Keratinocyte (primary cell): ENCODE measurements at regions not wholly inside any gene's neighbourhood (a gene's known extent, or its start where the extent isn't known, plus 50 kb on each side); places are given as distances from the start of the nearest gene placed in this dataset.

Experiments used
- DNase-seq: peaks from one replicate; pipeline ENCODE4 v3.0.0-alpha.2; 2011; ENCODE audit warnings: low read depth, missing footprints, low spot score
- FAIRE-seq: peaks from 2 replicates; lab custom pipeline; 2011; peaks lifted over from hg19 to GRCh38; lab: Jason Lieb, UNC
- H2AFZ ChIP-seq: 2 replicates; pipeline ENCODE4 v1.6.0; 2012; ENCODE audit warnings: low read length, control low read depth, inconsistent platforms; ENCODE audit not compliant: control insufficient read depth
- H3K27ac ChIP-seq: 2 replicates; pipeline ENCODE4 v1.5.1; 2011; ENCODE audit warnings: low read length; ENCODE audit not compliant: control insufficient read depth, insufficient read depth
- H3K27me3 ChIP-seq: 3 replicates; pipeline ENCODE4 v1.6.0; 2011; ENCODE audit warnings: low read length; ENCODE audit not compliant: control insufficient read depth, insufficient read depth; ENCODE audit errors: extremely low read depth
- H3K36me3 ChIP-seq, 2 experiments: 2 replicates in 1 of 2; 3 replicates in 1 of 2; pipeline ENCODE4 v1.5.1; 2011; ENCODE audit warnings: low read length in 2 of 2, mild to moderate bottlenecking in 1 of 2; ENCODE audit not compliant: control insufficient read depth in 2 of 2, insufficient read depth in 2 of 2; ENCODE audit errors: extremely low read depth in 1 of 2
- H3K4me1 ChIP-seq: 3 replicates; pipeline ENCODE4 v1.5.1; 2011; ENCODE audit warnings: low read length; ENCODE audit not compliant: control insufficient read depth, insufficient read depth; ENCODE audit errors: extremely low read depth
- H3K4me2 ChIP-seq: 3 replicates; pipeline ENCODE4 v1.6.0; 2011; ENCODE audit warnings: low read depth, low read length; ENCODE audit not compliant: control insufficient read depth, insufficient read depth; ENCODE audit errors: extremely low read depth
- H3K4me3 ChIP-seq, 3 experiments: fragments of 200-600 bp in 1 of 3; sonication (generic) in 1 of 3; 2 replicates in 2 of 3; 3 replicates in 1 of 3; pipeline ENCODE4 v1.5.1; 2011 to 2016; ENCODE audit warnings: low read length in 3 of 3, mild to moderate bottlenecking in 3 of 3, control low read depth in 2 of 3, inconsistent platforms in 1 of 3, low read depth in 1 of 3, mixed read lengths in 1 of 3, mixed run types in 1 of 3, moderate library complexity in 1 of 3; ENCODE audit not compliant: control insufficient read depth in 2 of 3, insufficient read depth in 2 of 3; ENCODE audit errors: extremely low read depth in 1 of 3
- H3K79me2 ChIP-seq: 2 replicates; pipeline ENCODE4 v1.6.0; 2012; ENCODE audit warnings: low read length; ENCODE audit not compliant: control insufficient read depth, insufficient read depth
- H3K9ac ChIP-seq: 3 replicates; pipeline ENCODE4 v1.6.0; 2011; ENCODE audit warnings: low read length; ENCODE audit not compliant: control insufficient read depth, insufficient read depth; ENCODE audit errors: extremely low read depth
- H3K9me1 ChIP-seq: 3 replicates; pipeline ENCODE4 v1.6.0; 2011; ENCODE audit warnings: low read length; ENCODE audit not compliant: control insufficient read depth, insufficient read depth; ENCODE audit errors: extremely low read depth
- H3K9me3 ChIP-seq: 2 replicates; pipeline ENCODE4 v1.5.1; 2012; ENCODE audit warnings: low read depth, low read length; ENCODE audit not compliant: control insufficient read depth
- H4K20me1 ChIP-seq: 3 replicates; pipeline ENCODE4 v1.6.0; 2011; ENCODE audit warnings: low read length; ENCODE audit not compliant: control insufficient read depth, insufficient read depth; ENCODE audit errors: extremely low read depth
- EZH2 ChIP-seq: IDR thresholded peaks from one replicate; pipeline ENCODE4 v1.6.1; 2012; ENCODE audit warnings: inconsistent platforms, mild to moderate bottlenecking, low read length, moderate library complexity
- dilution Hi-C: fragments of 300-500 bp; cut with MboI; formaldehyde crosslinking; loops from one replicate; pipeline ENCODE4 v1.7.0; 2020; ENCODE audit warnings: low sequenced_read_pairs; ENCODE audit not compliant: extremely low pct_ligation_motif_present
- TF ChIP-seq, protein P1 (sequence below), 3 experiments: IDR thresholded peaks in 1 of 3; conservative IDR thresholded peaks in 1 of 3; optimal IDR thresholded peaks in 1 of 3; 2 replicates in 2 of 3; 3 replicates in 1 of 3; pipeline versions ENCODE3 to v1.5.1; 2011; ENCODE audit warnings: low read length in 3 of 3, mild to moderate bottlenecking in 3 of 3, moderate library complexity in 2 of 3, control low read depth in 1 of 3, inconsistent platforms in 1 of 3; ENCODE audit not compliant: insufficient read depth in 2 of 3; ENCODE audit errors: extremely low read depth in 1 of 3

DNA sequence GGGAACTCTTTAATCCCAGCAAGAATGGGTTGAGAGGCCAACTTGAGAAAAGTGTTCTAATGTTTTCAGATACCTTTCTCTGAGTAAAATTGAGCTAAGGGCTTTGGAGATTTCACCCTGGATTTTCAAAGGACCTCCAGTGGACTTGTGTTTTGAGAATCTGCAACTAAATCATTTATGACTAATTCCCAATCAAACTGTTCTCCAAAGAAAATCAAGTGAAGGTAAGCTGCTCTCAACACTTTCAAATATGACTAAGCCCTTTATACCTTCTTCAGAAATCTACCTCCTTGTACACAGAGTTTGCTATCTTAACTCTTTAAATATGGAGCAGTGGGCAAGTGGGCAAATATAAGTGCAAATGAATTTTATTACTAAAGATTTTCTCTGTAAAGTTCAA lies 392.9 kb downstream of the PDGFC start:
- dilution Hi-C loops, result no loop called here
- Histone ChIP-seq H3K9me3 (no peaks in the 10 kb centered on the region), H3K4me1 (peaks cover 4% of the 10 kb centered on the region), H3K4me3 (no peak overlapping the region), H3K9me1 (no peaks in the 10 kb centered on the region), H3K36me3 (no peaks in the 10 kb centered on the region), H4K20me1 (no peaks in the 10 kb centered on the region), H3K27me3 (no peaks in the 10 kb centered on the region), H3K4me2 (no peak overlapping the region), H3K9ac (no peak overlapping the region), H3K27ac (no peak overlapping the region), H3K79me2 (no peaks in the 10 kb centered on the region), H2AFZ (no peak overlapping the region)
- TF ChIP-seq, protein P1, sequence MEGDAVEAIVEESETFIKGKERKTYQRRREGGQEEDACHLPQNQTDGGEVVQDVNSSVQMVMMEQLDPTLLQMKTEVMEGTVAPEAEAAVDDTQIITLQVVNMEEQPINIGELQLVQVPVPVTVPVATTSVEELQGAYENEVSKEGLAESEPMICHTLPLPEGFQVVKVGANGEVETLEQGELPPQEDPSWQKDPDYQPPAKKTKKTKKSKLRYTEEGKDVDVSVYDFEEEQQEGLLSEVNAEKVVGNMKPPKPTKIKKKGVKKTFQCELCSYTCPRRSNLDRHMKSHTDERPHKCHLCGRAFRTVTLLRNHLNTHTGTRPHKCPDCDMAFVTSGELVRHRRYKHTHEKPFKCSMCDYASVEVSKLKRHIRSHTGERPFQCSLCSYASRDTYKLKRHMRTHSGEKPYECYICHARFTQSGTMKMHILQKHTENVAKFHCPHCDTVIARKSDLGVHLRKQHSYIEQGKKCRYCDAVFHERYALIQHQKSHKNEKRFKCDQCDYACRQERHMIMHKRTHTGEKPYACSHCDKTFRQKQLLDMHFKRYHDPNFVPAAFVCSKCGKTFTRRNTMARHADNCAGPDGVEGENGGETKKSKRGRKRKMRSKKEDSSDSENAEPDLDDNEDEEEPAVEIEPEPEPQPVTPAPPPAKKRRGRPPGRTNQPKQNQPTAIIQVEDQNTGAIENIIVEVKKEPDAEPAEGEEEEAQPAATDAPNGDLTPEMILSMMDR (optimal IDR thresholded peaks at IDR 0.05 in 1 of 3, IDR thresholded peaks at IDR 0.05 in 1 of 3, conservative IDR thresholded peaks at IDR 0.05 in 1 of 3; ENCODE audit: extremely low read depth in 1 of 3, insufficient read depth in 2 of 3, low read length in 3 of 3), result no peak
- TF ChIP-seq EZH2, result no peak
- FAIRE-seq (no peak), DNase-seq (no peak)

DNA sequence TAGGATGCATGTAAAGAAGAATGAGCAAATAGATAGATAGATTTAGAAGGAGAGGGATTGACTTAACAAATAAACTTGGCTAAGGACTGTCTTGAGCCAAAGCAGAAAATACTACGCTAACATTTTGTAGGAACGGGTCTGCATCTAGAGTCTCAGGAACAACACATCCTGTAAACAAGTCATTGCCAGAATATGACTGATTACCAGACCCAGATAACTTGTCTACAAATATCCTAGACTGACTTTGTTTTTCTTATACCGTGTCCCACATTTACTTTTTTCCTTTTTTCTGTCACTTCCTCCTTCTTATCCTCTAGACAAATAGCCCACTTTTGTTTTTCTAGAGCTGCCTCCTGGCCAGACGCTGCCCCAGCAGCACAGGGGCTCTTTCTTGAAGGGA lies 393.6 kb downstream of the PDGFC start:
- H3K27me3 ChIP-seq, result no peaks in the 10 kb centered on the region
- H3K9me3 ChIP-seq, result no peaks in the 10 kb centered on the region
- no peak for TF ChIP-seq EZH2
- TF ChIP-seq, protein P1 (optimal IDR thresholded peaks at IDR 0.05 in 1 of 3, IDR thresholded peaks at IDR 0.05 in 1 of 3, conservative IDR thresholded peaks at IDR 0.05 in 1 of 3; ENCODE audit: extremely low read depth in 1 of 3, insufficient read depth in 2 of 3, low read length in 3 of 3), result no peak
- no peak overlapping the region for H3K9ac ChIP-seq
- DNase-seq, result no peak
- H3K4me1 ChIP-seq, result peaks cover 4% of the 10 kb centered on the region
- H4K20me1 ChIP-seq, result no peaks in the 10 kb centered on the region
- H3K79me2 ChIP-seq, result no peaks in the 10 kb centered on the region
- no peak overlapping the region for H3K4me3 ChIP-seq
- H3K36me3 ChIP-seq, result no peaks in the 10 kb centered on the region
- dilution Hi-C loops, result no loop called here
- no peak for FAIRE-seq
- H3K27ac ChIP-seq, result no peak overlapping the region
- no peaks in the 10 kb centered on the region for H3K9me1 ChIP-seq
- H3K4me2 ChIP-seq, result no peak overlapping the region
- H2AFZ ChIP-seq, result no peak overlapping the region
